ENCODE measurements at regions not wholly inside any gene's neighbourhood (a gene's known extent, or its start where the extent isn't known, plus 50 kb on each side); places are given as distances from the start of the nearest gene placed in this dataset.

DNA sequence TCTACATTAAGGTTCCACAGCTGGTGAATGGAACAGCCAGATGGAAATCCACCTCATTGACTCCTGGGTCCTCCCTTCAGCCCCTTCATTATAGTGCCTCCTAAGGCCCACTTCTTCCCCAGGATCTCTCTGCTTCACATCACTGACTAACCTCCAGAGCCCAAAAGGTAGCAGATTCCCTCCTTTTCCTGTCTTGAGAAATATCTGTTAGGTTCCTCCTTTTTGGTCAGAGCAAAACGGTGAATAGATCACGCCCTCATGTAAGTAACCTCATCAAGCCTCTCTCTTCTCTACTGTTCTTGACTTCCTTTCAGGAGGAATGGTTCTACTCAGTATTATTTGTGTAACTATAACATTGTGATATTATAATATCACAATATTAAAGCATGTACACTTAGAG, 155.0 kb upstream of the SRD5A2 start:
- H3K9ac ChIP-seq (ENCODE audit: low read depth, low read length) = no peak overlapping the region
- H3K27ac ChIP-seq (ENCODE audit: low read length) = no peak overlapping the region
- H3K4me1 ChIP-seq (ENCODE audit: insufficient read depth, low read length) = no peaks in the 10 kb centered on the region
- no peaks in the 10 kb centered on the region for H3K36me3 ChIP-seq (ENCODE audit: insufficient read depth, low read depth, low read length)
- H3K4me3 ChIP-seq (ENCODE audit: low read length) = no peak overlapping the region
- no peaks in the 10 kb centered on the region for H3K27me3 ChIP-seq (ENCODE audit: insufficient read depth, low read length)
- H3K9me3 ChIP-seq (ENCODE audit: insufficient read depth, low read depth, low read length) = no peaks in the 10 kb centered on the region

DNA sequence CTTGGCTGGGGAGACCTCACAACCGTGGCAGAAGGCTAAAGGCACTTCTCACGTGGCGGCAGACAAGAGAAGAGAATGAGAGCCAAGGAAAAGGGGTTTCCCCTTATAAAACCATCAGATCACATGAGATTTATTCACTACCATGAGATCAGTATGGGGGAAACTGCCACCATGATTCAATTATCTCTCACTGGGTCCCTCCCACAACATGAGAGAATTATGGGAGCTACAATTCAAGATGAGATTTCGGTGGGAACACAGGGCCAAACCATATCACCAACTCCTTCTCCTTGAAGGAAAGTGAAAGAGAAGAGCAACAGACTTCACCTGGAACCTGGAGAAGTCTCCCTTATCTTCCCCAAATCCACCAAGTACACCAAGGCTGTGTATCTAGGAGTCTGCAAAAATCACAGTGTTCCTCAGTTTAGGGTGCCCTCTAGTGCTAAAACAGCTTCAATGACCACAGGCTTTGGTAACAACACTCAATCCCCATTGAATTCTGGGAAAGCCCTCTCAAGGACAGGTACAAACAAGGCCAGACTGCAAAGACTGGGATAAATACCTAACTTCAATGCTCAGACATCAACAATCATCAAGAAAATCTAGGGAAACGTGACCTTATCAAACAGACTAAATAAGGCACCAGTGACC, 148.8 kb upstream of the SRD5A2 start:
- Histone ChIP-seq H3K27me3 (ENCODE audit: insufficient read depth, low read length) (no peaks in the 10 kb centered on the region), H3K27ac (ENCODE audit: low read length) (no peak overlapping the region), H3K9ac (ENCODE audit: low read depth, low read length) (no peak overlapping the region), H3K4me3 (ENCODE audit: low read length) (no peak overlapping the region), H3K9me3 (ENCODE audit: insufficient read depth, low read depth, low read length) (no peaks in the 10 kb centered on the region), H3K4me1 (ENCODE audit: insufficient read depth, low read length) (no peaks in the 10 kb centered on the region), H3K36me3 (ENCODE audit: insufficient read depth, low read depth, low read length) (no peaks in the 10 kb centered on the region)

DNA sequence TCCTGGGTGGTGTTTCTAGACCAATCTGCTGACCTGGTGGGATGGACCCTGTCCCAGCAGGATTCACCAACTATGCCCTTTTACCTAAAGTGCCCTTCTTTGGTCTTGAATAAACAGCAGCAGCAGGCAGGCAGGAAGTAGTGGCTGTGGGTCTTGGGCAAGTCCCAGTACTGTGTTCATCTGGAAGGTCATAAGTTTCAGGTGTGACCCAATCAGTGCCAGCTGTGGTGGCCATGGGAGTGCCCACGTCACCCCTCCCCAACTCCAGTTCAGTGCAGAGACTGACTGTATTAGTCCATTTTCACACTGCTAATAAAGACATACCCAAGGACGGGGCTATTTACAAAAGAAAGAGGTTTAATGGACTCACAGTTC, 148.3 kb upstream of the SRD5A2 start:
- Histone ChIP-seq H3K36me3 (ENCODE audit: insufficient read depth, low read depth, low read length) (no peaks in the 10 kb centered on the region), H3K9me3 (ENCODE audit: insufficient read depth, low read depth, low read length) (no peaks in the 10 kb centered on the region; the same call in 1 of the 2 replicates), H3K27ac (ENCODE audit: low read length) (no peak overlapping the region), H3K4me1 (ENCODE audit: insufficient read depth, low read length) (no peaks in the 10 kb centered on the region), H3K27me3 (ENCODE audit: insufficient read depth, low read length) (no peaks in the 10 kb centered on the region), H3K4me3 (ENCODE audit: low read length) (no peak overlapping the region), H3K9ac (ENCODE audit: low read depth, low read length) (no peak overlapping the region)

DNA sequence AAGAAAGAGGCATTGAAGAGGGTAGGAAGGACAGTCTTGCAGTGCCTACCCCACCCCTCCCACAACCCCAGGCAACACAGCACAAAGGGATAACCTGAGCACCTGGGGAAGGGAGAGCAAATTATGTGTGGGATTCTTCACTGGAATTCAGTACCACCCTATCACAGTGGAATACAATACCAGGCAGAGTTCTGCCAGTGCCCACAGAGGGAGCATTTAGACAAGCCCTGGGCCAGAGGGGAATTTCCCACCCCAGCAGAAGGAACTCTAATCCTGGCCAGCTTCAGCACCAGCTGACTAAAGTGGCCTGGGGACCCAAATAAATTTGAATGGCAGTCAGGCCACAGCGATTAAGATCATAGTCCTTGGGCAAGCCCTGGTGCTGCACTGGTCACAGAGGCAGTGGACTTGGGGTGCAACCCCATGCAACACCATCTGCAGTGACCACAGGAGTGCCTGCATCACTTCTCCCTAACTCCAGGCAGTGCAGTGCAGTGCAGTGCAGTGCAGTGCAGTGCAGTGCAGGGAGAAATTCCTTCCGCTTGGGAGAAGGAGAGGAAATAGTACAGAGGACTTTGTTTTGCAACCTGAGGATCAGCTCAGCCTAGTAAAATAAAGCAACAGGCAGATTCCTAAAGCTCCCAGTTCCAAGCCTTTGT, 147.8 kb upstream of the SRD5A2 start:
- H3K4me1 ChIP-seq (ENCODE audit: insufficient read depth, low read length) = no peaks in the 10 kb centered on the region
- H3K9me3 ChIP-seq (ENCODE audit: insufficient read depth, low read depth, low read length) = no peaks in the 10 kb centered on the region; the same call in 1 of the 2 replicates
- no peaks in the 10 kb centered on the region for H3K36me3 ChIP-seq (ENCODE audit: insufficient read depth, low read depth, low read length)
- no peak overlapping the region for H3K27ac ChIP-seq (ENCODE audit: low read length)
- no peak overlapping the region for H3K4me3 ChIP-seq (ENCODE audit: low read length)
- no peaks in the 10 kb centered on the region for H3K27me3 ChIP-seq (ENCODE audit: insufficient read depth, low read length)
- H3K9ac ChIP-seq (ENCODE audit: low read depth, low read length) = no peak overlapping the region

DNA sequence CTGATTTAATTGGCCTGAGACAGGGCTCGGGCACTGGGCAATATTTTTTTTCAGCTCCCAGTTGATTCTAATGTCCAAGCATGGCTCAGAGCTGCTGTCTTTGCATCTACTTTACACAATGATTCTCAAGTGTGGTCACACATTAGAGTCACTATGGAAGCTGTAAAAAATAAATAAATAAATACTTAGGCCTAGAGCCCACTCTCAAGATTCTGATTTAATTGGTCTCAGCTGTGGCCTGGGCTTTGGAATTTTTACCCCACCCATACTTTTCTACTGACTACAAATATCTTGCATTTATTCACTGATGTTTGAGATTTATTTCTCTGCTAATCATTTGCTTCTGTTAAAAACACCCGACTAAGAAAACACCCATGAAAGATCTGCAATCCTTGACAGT, 145.7 kb upstream of the SRD5A2 start:
- no peaks in the 10 kb centered on the region; the same call in 1 of the 2 replicates for H3K9me3 ChIP-seq (ENCODE audit: insufficient read depth, low read depth, low read length)
- H3K27me3 ChIP-seq (ENCODE audit: insufficient read depth, low read length) = no peaks in the 10 kb centered on the region
- no peaks in the 10 kb centered on the region for H3K36me3 ChIP-seq (ENCODE audit: insufficient read depth, low read depth, low read length)

DNA sequence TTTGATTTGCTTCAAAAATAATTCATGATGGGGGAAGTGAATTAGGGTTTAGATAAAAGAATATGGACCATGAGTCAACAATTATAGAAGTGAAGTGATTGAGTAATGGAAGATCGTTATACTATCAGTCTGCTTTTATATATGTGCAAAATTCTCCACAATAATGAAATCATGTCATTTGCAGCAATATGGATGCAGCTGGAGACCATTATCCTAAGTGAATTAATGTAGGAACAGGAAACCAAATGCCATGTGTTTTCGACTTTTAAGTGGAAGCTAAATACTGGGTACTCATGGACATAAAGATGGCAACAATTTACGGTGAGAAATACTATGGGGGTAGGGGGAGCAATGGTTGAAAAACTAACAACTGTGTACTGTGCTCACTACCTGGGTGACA, 144.7 kb upstream of the SRD5A2 start:
- H3K27me3 ChIP-seq (ENCODE audit: insufficient read depth, low read length) = no peaks in the 10 kb centered on the region
- H3K4me3 ChIP-seq (ENCODE audit: low read length) = no peak overlapping the region
- no peaks in the 10 kb centered on the region for H3K4me1 ChIP-seq (ENCODE audit: insufficient read depth, low read length)
- no peak overlapping the region for H3K9ac ChIP-seq (ENCODE audit: low read depth, low read length)
- no peak overlapping the region for H3K27ac ChIP-seq (ENCODE audit: low read length)
- no peaks in the 10 kb centered on the region; the same call in 1 of the 2 replicates for H3K9me3 ChIP-seq (ENCODE audit: insufficient read depth, low read depth, low read length)
- H3K36me3 ChIP-seq (ENCODE audit: insufficient read depth, low read depth, low read length) = no peaks in the 10 kb centered on the region

More for the DNA sequence above, 145.7 kb upstream of the SRD5A2 start:
- Histone ChIP-seq H3K9ac (ENCODE audit: low read depth, low read length) (no peak overlapping the region), H3K4me1 (ENCODE audit: insufficient read depth, low read length) (no peaks in the 10 kb centered on the region), H3K4me3 (ENCODE audit: low read length) (no peak overlapping the region), H3K27ac (ENCODE audit: low read length) (no peak overlapping the region)

DNA sequence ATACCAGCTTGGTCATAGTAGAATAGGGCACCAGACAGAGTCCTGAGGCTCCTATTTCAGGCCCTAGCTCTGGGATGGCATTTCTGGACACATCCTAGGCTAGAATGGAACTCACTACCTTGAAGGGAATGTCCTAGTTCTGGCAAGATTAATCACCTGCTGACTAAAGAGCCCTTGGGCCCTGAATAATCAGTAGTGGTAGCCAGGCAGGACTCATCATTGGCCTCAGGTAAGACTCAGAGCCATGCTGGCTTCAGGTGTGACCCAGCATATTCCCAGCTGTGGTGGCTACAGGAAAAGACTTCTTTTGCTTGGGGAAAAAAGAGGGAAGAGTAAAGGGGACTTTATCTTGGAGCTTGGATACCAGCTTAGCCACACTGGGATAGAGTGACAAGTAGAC, 131.0 kb upstream of the SRD5A2 start:
- Histone ChIP-seq H3K4me1 (ENCODE audit: insufficient read depth, low read length) (no peaks in the 10 kb centered on the region), H3K36me3 (ENCODE audit: insufficient read depth, low read depth, low read length) (no peaks in the 10 kb centered on the region), H3K27me3 (ENCODE audit: insufficient read depth, low read length) (no peaks in the 10 kb centered on the region), H3K9me3 (ENCODE audit: insufficient read depth, low read depth, low read length) (peaks cover 13% of the 10 kb centered on the region; the same call in 1 of the 2 replicates), H3K9ac (ENCODE audit: low read depth, low read length) (no peak overlapping the region), H3K27ac (ENCODE audit: low read length) (no peak overlapping the region), H3K4me3 (ENCODE audit: low read length) (no peak overlapping the region)

DNA sequence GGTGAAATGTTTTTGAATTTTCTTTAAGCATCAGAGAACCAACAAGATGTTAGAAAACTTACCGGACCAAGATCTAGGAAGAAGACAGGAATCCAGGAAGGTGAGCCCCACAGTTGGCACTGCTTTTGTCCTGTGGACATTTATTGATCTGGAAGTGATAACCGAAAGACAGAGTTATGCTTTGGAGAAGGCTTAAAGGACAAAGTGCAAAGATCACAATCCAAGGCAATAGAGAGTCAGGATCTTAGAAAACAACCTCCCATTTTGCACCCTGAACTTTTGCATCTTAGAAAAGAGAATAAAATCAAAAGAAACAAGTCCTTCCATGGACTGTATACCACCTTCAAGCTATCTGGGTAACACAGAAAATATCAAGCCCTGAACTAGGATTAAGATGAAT, 129.4 kb upstream of the SRD5A2 start:
- Histone ChIP-seq H3K27ac (ENCODE audit: low read length) (no peak overlapping the region), H3K9ac (ENCODE audit: low read depth, low read length) (no peak overlapping the region), H3K9me3 (ENCODE audit: insufficient read depth, low read depth, low read length) (peaks cover 13% of the 10 kb centered on the region; the same call in 1 of the 2 replicates), H3K36me3 (ENCODE audit: insufficient read depth, low read depth, low read length) (no peaks in the 10 kb centered on the region), H3K4me3 (ENCODE audit: low read length) (no peak overlapping the region), H3K27me3 (ENCODE audit: insufficient read depth, low read length) (no peaks in the 10 kb centered on the region), H3K4me1 (ENCODE audit: insufficient read depth, low read length) (no peaks in the 10 kb centered on the region)

DNA sequence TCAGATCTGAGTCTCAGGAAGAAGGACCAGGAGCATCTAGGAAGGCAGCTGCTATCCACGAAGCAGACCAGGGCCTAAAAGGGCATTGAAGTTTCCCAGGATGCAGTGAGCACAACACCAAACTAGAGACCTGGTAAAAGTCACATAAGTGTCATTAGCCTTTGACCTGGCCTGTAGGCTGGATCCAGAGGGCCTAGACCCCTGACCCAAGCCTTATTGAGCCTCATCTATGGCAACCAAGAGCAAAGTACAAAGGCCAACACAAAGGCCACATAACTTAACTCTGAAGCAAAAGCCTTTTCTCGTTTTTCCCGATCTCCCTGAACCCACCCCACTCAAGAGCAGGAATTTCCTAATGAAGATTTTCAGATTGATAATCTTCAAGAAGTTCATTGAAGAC, 127.3 kb upstream of the SRD5A2 start:
- Histone ChIP-seq H3K4me3 (ENCODE audit: low read length) (no peak overlapping the region), H3K36me3 (ENCODE audit: insufficient read depth, low read depth, low read length) (no peaks in the 10 kb centered on the region), H3K4me1 (ENCODE audit: insufficient read depth, low read length) (no peaks in the 10 kb centered on the region), H3K9ac (ENCODE audit: low read depth, low read length) (no peak overlapping the region), H3K27ac (ENCODE audit: low read length) (no peak overlapping the region), H3K27me3 (ENCODE audit: insufficient read depth, low read length) (no peaks in the 10 kb centered on the region), H3K9me3 (ENCODE audit: insufficient read depth, low read depth, low read length) (peaks cover 13% of the 10 kb centered on the region; the same call in 1 of the 2 replicates)

DNA sequence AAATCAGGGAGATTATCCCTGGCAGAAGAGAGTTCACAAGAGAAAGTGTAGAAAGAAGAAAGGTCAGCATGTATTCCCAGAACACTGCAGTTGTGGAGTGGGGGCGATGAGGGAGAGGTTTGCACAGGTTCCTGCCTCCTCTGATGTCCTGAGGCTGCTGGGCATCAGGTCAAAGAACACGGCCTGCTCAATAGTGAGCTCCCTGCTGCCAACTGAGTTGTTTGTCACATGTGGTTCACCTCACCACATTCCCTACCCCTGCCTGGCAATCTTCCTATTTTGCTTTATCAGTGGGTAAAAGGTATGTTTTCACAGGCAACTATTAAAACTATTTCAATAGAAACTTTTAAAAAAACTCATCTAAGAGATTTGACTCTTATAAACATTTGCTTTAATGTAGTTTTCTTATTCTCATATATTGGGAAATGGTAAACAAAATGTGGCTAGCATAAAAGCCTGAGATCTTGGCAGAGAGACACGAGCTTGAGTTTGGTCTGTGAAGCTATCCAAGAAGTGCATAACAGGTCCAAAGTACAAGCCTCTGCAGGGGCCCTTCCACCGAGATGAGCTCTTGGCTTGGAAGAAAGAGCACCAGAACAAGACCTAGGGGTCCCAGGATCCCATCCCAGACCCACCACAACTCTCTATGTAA, 123.9 kb upstream of the SRD5A2 start:
- no peaks in the 10 kb centered on the region for H3K27me3 ChIP-seq (ENCODE audit: insufficient read depth, low read length)
- no peak overlapping the region for H3K4me3 ChIP-seq (ENCODE audit: low read length)
- no peak overlapping the region for H3K27ac ChIP-seq (ENCODE audit: low read length)
- H3K36me3 ChIP-seq (ENCODE audit: insufficient read depth, low read depth, low read length) = no peaks in the 10 kb centered on the region
- H3K9ac ChIP-seq (ENCODE audit: low read depth, low read length) = no peak overlapping the region
- H3K4me1 ChIP-seq (ENCODE audit: insufficient read depth, low read length) = no peaks in the 10 kb centered on the region
- H3K9me3 ChIP-seq (ENCODE audit: insufficient read depth, low read depth, low read length) = peaks cover 27% of the 10 kb centered on the region

DNA sequence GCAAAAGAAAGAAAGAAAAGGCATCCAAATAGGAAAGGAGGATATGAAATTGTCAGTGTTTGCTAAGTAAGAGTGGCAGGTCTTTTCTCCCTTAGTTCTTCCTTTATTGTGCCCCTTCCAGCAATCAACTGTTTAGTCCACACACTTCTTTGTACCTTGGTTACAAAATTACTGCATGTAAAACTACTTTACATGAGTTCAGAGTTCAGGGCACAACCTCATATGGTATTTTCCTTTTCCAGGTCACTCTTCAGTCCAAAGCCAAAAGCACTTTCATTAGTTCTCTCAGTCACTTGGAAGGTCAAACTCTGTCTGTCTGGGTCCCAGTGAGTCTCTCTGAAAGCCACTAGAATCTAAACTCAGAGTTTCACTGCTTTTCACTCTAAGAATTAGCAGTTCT, 122.5 kb upstream of the SRD5A2 start:
- H3K9me3 ChIP-seq (ENCODE audit: insufficient read depth, low read depth, low read length) = peaks cover 38% of the 10 kb centered on the region
- no peak overlapping the region for H3K4me3 ChIP-seq (ENCODE audit: low read length)
- H3K27me3 ChIP-seq (ENCODE audit: insufficient read depth, low read length) = no peaks in the 10 kb centered on the region
- H3K9ac ChIP-seq (ENCODE audit: low read depth, low read length) = no peak overlapping the region
- H3K27ac ChIP-seq (ENCODE audit: low read length) = no peak overlapping the region
- H3K36me3 ChIP-seq (ENCODE audit: insufficient read depth, low read depth, low read length) = no peaks in the 10 kb centered on the region
- no peaks in the 10 kb centered on the region for H3K4me1 ChIP-seq (ENCODE audit: insufficient read depth, low read length)

DNA sequence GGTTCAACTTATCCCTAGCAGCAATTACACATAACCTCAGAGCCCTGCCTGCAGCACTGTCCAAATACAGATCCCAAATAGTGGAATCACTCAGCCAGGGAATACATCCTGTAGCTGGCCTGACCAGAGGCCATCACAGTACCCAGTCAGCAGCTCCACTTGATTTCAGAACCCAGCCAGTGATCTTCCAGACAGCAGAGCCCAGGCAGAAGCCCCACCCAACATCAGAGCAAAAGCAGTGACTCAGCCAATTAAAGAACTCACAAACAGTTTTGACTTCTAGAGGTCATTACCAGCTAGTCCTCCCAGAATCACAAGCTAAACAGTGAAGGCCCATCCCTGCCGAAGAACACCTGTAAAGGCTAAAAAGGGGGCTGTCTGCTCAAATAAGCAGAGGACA, 118.0 kb upstream of the SRD5A2 start:
- no peak overlapping the region for H3K9ac ChIP-seq (ENCODE audit: low read depth, low read length)
- no peak overlapping the region for H3K4me3 ChIP-seq (ENCODE audit: low read length)
- no peaks in the 10 kb centered on the region for H3K36me3 ChIP-seq (ENCODE audit: insufficient read depth, low read depth, low read length)
- no peaks in the 10 kb centered on the region for H3K4me1 ChIP-seq (ENCODE audit: insufficient read depth, low read length)
- H3K27ac ChIP-seq (ENCODE audit: low read length) = no peak overlapping the region
- peaks cover 68% of the 10 kb centered on the region for H3K9me3 ChIP-seq (ENCODE audit: insufficient read depth, low read depth, low read length)
- H3K27me3 ChIP-seq (ENCODE audit: insufficient read depth, low read length) = no peaks in the 10 kb centered on the region
